ENCODE measurements at regions not wholly inside any gene's neighbourhood (a gene's known extent, or its start where the extent isn't known, plus 50 kb on each side); places are given as distances from the start of the nearest gene placed in this dataset.

DNA sequence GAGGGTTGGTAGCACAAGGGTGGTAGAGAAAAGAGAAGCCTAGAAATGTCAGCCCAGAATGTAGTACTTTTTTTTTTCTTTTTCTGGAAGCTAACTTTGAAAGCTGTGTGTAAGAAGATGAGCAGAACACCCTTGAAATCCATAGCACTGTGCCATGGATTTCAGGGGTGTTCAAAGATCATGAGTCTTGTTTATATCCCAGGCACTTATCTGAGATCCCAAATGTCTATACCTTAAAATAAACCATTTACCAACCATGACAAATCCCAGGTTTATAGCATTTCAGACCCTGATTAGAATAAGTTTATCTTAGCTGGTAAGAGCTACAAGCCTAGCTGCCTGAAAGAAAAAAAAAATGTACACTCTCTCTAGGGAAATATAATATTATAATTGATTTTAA, 389.9 kb upstream of the ANXA10 start:
- DNase-seq (ENCODE audit: low read depth): no peak

GRCh38 chr4:167711517-167711916, 380.8 kb upstream of the ANXA10 start:
- no peak for DNase-seq (ENCODE audit: low read depth)

GRCh38 chr4:167713756-167714155, 378.6 kb upstream of the ANXA10 start:
- DNase-seq (ENCODE audit: low read depth): no peak

- no peak for DNase-seq (ENCODE audit: low read depth)
Observed at GRCh38 chr4:167715176-167715575, 377.2 kb upstream of the ANXA10 start.

DNA sequence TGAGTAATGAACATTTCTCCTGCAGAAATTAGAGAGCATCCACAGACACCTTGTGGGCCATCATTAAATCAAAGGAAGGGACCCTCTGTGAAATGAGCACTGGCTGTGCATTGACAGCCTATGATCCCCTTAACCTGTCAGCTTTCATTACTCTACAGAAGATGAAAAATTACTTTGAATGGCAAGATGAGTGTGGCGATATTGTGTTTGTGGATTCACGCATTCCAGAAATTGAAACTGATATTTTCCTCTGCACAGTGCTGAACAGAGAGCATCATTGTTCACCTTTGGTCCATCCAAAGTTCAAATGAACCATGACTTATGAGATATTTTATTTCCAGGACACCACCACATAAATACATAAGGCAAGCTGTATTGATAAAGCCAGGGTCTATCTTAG, 374.8 kb upstream of the ANXA10 start:
- no peak for DNase-seq (ENCODE audit: low read depth)

- no peak for DNase-seq (ENCODE audit: low read depth)
Observed at GRCh38 chr4:167721617-167722486, 370.5 kb upstream of the ANXA10 start.

DNA sequence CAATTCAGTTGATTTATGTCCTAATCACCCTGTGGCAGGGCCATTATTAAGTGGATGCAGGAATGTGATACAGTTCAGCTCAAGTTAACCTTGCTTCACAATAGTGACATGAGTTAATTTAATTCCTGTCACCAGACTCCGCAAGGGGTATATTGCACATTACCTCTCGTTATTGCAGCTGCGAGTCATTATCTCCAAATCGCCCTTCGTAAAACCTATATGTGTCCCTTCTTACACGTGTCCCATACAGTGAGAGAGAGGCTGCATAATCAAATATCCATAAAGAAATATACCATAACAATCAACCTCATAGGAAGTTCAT, 369.9 kb upstream of the ANXA10 start:
- no peak for DNase-seq (ENCODE audit: low read depth)

DNA sequence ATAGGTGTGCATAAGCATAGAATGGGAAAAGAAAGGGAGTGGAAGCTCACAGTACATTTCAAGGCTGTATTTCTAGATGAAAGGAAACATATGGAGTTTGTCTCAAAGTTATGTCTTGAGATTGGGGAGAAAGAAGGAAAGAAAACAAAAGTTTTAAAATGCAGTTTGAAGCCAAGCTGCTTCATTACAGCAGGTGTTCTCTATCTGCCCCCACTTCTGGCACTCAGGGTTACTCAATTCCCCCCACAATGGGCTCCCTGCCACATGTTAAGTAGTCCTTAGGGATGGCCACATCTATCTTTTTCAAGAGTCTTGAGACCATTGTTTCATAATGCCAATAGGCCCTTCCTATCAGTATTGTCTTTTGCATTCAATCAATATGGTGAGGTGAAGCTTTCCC, 367.4 kb upstream of the ANXA10 start:
- no peak for DNase-seq (ENCODE audit: low read depth)

DNA sequence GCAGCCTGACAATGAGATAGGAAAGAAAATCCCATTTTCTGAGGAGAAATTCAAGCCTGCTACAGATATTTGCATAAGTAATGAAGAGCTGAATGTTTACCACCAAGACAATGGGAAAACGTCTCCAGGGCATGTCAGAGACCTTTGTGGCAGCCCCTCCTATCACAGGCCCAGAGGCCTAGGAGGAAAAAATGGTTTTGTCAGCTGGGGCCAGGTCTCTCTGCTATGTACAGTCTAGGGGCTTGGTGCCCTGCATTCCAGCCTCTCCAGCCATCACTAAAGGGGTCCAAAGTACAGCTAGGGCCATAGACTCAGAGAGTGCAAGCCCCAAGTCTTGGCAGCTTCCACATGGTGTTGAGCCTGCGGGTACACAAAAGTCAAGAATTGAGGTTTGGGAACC, 361.6 kb upstream of the ANXA10 start:
- DNase-seq (ENCODE audit: low read depth): no peak

GRCh38 chr4:167745024-167745687, 347.2 kb upstream of the ANXA10 start:
- no peak for DNase-seq (ENCODE audit: low read depth)

GRCh38 chr4:167767281-167767680, 325.1 kb upstream of the ANXA10 start:
- DNase-seq (ENCODE audit: low read depth): no peak

DNA sequence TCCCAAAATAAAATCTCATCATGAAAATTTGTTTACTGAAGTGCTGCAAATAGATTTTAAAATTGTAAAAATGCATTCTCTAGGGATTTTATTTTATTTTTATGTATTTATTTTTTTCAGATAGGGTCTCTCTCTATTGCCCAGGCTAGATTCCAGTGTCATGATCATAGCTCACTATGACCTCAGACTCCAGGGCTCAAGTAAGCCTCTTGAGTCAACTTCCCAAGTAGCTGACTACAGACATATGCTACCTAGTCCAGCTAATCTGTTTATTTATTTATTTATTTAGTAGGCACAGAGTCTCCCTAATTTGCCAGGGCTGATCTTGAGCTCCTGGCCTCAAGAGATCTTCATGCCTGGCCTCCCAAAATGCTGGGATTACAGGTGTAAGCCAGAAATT, 317.7 kb upstream of the ANXA10 start:
- DNase-seq (ENCODE audit: low read depth): no peak

- DNase-seq (ENCODE audit: low read depth): no peak
Observed at GRCh38 chr4:167775375-167775774, 317.0 kb upstream of the ANXA10 start.

DNA sequence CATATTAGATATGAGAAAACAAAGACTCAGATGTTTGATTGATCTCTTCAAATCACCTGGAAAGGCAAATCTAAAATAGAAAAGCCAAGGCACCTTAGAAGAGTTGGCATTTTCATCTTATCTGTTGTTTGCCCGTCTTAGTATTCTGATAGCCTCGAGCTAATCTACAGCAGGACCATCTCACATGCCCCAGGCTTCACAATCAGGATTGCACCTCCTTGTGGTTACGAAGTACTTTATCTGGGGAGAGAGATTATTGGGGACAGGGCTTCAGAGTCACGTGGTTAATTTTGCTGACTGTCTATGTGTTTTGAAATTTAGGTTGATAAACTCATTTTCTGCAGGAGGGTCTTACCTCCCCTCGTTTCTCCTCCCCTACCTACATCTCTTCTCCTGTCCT, 313.1 kb upstream of the ANXA10 start:
- DNase-seq (ENCODE audit: low read depth): no peak

DNA sequence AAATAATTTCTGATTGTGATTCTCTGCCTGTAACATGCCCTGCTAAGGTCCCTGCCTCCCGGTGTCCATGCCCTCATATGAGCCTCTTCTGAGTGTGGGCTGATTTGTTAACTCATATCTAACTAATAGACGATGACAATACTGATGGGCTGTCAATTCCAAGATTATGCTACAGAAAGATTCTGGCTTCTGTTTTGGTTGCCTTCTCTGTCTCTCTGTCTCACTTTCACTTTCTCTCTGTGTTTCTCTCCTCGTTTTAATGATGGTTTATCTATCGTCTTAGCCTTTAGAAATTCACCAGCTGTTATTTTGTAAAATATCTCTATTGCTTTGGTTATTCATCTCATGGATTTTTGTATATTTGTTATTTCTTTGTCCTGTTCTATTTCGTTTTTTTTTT, 312.5 kb upstream of the ANXA10 start:
- DNase-seq (ENCODE audit: low read depth): no peak

DNA sequence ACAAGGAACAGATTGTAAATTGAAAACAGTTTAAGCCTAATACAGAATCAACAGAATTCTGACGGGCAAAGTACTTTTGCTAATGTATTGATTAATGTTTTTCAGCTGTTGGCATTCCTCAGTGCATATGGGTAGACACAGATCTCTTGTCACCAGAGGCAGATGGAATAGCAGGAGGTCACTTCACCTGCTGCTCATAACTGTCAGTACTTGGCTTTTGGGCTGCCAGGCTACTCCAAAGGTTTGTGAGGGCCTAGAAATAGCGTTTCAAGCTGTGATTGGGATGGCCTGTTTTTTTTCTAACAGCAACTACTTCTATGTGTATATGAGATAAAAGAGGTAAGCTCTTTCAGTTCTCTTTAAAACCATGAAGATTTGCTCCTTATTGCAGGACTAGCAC, 307.5 kb upstream of the ANXA10 start:
- DNase-seq (ENCODE audit: low read depth): no peak

GRCh38 chr4:167785523-167785922, 306.8 kb upstream of the ANXA10 start:
- DNase-seq (ENCODE audit: low read depth): no peak

DNA sequence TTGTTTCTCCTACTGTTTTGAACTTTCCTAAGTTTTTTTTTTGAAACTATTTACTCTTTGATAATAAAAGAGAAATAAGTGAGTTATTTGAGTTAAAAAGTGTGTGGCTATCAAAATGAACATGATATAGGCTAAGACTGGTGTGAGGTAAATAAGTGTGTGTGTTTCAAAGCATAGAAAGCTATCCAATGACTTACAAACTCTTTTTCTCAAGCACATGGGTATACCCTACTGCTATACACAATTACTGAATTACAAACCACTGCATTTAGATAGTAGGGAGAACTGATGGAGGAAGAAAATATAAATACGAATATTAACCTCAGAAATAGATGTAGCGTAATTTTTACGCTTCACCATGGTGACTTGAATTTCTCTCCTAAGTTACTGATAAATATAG, 305.8 kb upstream of the ANXA10 start:
- DNase-seq (ENCODE audit: low read depth): no peak

GRCh38 chr4:167787231-167787630, 305.1 kb upstream of the ANXA10 start:
- DNase-seq (ENCODE audit: low read depth): no peak

- no peak for DNase-seq (ENCODE audit: low read depth)
Observed at GRCh38 chr4:167802463-167803212, 289.7 kb upstream of the ANXA10 start.

GRCh38 chr4:167811958-167812357, 280.4 kb upstream of the ANXA10 start:
- no peak for DNase-seq (ENCODE audit: low read depth)

GRCh38 chr4:167826281-167826680, 266.1 kb upstream of the ANXA10 start:
- DNase-seq (ENCODE audit: low read depth): no peak

DNA sequence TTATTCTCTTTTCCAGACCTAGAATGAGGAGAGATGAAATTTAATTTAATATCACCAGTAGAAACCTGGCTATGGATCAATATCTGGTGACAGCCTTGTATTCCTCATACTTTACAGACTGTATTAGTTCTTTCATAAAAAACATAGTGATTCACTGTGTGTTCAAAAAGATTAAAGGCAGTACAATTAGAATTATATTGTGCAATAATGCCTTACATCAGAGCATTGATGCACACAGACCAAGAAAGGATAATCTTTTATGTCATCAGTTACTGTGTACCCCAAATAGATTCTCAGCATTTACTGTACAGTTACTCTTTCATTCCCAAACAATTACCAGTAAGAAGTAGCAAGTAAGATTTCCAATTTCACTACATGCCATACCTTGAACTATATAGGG, 260.5 kb upstream of the ANXA10 start:
- DNase-seq (ENCODE audit: low read depth): no peak

Data from stimulated activated CD8-positive, alpha-beta memory T cell treated with anti-CD3 and anti-CD28 coated beads, Interleukin-4, amount 100 ng/mL, for 24 hours (primary cell).